A673 (cell line): ENCODE measurements at regions not wholly inside any gene's neighbourhood (a gene's known extent, or its start where the extent isn't known, plus 50 kb on each side); places are given as distances from the start of the nearest gene placed in this dataset.

Source experiments
- BruUV-seq: library from RNA; stranded (reverse); fragments of 400-500 nt; replicated peaks from 2 replicates; lab custom pipeline; 2021; lab: Mats Ljungman, UMichigan
- CTCF ChIA-PET: fragments of 300-600 bp; sonication (Branson Sonifier 250); formaldehyde crosslinking; loops from one replicate; lab custom pipeline; 2022; ENCODE audit warnings: antibody characterized with exemption; lab: Charles Lee
- POLR2A ChIA-PET: fragments of 300-600 bp; sonication (Branson Sonifier 250); formaldehyde crosslinking; loops from one replicate; lab custom pipeline; 2022; ENCODE audit warnings: antibody characterized with exemption; ENCODE audit not compliant: low non-redundant PET; lab: Charles Lee
- DNase-seq: peaks from one replicate; pipeline ENCODE4 v3.0.0-alpha.2; 2015; ENCODE audit warnings: low spot score
- H3K27ac ChIP-seq: fragments of 200-600 bp; sonication (generic); 2 replicates; pipeline ENCODE4 v1.5.1; 2016; ENCODE audit warnings: mixed run types, low read depth, mild to moderate bottlenecking, mixed read lengths, antibody characterized with exemption, low read length; ENCODE audit not compliant: poor library complexity, severe bottlenecking
- H3K27me3 ChIP-seq: fragments of 200-600 bp; sonication (generic); replicated peaks from 2 replicates; pipeline ENCODE4 v1.6.1; 2017; ENCODE audit warnings: mixed run types, low read depth, mild to moderate bottlenecking, mixed read lengths, antibody characterized with exemption, low read length; ENCODE audit not compliant: insufficient read depth, poor library complexity
- H3K36me3 ChIP-seq: fragments of 200-600 bp; sonication (generic); 2 replicates; pipeline ENCODE4 v1.6.1; 2016; ENCODE audit warnings: mixed run types, mild to moderate bottlenecking, mixed read lengths, antibody characterized with exemption, low read length; ENCODE audit not compliant: insufficient read depth, poor library complexity, severe bottlenecking
- H3K4me1 ChIP-seq: fragments of 200-600 bp; sonication (generic); 2 replicates; pipeline ENCODE4 v1.6.1; 2017; ENCODE audit warnings: mixed run types, mild to moderate bottlenecking, mixed read lengths, antibody characterized with exemption, low read length; ENCODE audit not compliant: insufficient read depth, poor library complexity, severe bottlenecking
- H3K4me3 ChIP-seq: fragments of 200-600 bp; sonication (generic); 2 replicates; pipeline ENCODE4 v1.5.1; 2016; ENCODE audit warnings: low read depth, mixed run types, mild to moderate bottlenecking, mixed read lengths, low read length; ENCODE audit not compliant: poor library complexity, severe bottlenecking
- H3K9me3 ChIP-seq: fragments of 200-600 bp; sonication (generic); 2 replicates; pipeline ENCODE4 v1.6.1; 2016; ENCODE audit warnings: mixed run types, low read depth, mild to moderate bottlenecking, mixed read lengths, antibody characterized with exemption, low read length; ENCODE audit not compliant: poor library complexity, severe bottlenecking
- EZH2 ChIP-seq: fragments of 200-600 bp; sonication (generic); IDR thresholded peaks from 2 replicates; pipeline ENCODE4 v1.6.1; 2017; ENCODE audit warnings: borderline replicate concordance, low read depth, mild to moderate bottlenecking, mixed read lengths, antibody characterized with exemption, low read length; ENCODE audit not compliant: poor library complexity, severe bottlenecking
- intact Hi-C: fragments of 100-400 bp; cut with micrococcal nuclease; formaldehyde crosslinking; loops from one replicate; pipeline ENCODE4 v1.10.0; 2022; ENCODE audit not compliant: unreplicated experiment
- TF ChIP-seq, protein P1 (sequence below): fragments of 300-800, 200-600 bp; sonication (generic); conservative IDR thresholded peaks from 2 replicates; pipeline ENCODE4 v1.5.1; 2017; ENCODE audit warnings: low read depth, mild to moderate bottlenecking, antibody characterized with exemption, low read length, moderate library complexity, mixed read lengths

- Histone ChIP-seq H3K4me1 (peaks cover 14% of the 10 kb centered on the region), H3K9me3 (no peaks in the 10 kb centered on the region), H3K4me3 (no peak overlapping the region), H3K27me3 (no peaks in the 10 kb centered on the region), H3K36me3 (no peaks in the 10 kb centered on the region), H3K27ac (no peak overlapping the region)
- ChIA-PET POLR2A (no interaction called here), CTCF (no interaction called here)
- DNase-seq = no peak
- intact Hi-C loops = no loop called here
- TF ChIP-seq, protein P1, sequence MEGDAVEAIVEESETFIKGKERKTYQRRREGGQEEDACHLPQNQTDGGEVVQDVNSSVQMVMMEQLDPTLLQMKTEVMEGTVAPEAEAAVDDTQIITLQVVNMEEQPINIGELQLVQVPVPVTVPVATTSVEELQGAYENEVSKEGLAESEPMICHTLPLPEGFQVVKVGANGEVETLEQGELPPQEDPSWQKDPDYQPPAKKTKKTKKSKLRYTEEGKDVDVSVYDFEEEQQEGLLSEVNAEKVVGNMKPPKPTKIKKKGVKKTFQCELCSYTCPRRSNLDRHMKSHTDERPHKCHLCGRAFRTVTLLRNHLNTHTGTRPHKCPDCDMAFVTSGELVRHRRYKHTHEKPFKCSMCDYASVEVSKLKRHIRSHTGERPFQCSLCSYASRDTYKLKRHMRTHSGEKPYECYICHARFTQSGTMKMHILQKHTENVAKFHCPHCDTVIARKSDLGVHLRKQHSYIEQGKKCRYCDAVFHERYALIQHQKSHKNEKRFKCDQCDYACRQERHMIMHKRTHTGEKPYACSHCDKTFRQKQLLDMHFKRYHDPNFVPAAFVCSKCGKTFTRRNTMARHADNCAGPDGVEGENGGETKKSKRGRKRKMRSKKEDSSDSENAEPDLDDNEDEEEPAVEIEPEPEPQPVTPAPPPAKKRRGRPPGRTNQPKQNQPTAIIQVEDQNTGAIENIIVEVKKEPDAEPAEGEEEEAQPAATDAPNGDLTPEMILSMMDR = no peak
- no peak for TF ChIP-seq EZH2
- no TSS peak for BruUV-seq
Observed at GRCh38 chr12:116354534-116354933, 77.0 kb upstream of the MED13L start.

DNA sequence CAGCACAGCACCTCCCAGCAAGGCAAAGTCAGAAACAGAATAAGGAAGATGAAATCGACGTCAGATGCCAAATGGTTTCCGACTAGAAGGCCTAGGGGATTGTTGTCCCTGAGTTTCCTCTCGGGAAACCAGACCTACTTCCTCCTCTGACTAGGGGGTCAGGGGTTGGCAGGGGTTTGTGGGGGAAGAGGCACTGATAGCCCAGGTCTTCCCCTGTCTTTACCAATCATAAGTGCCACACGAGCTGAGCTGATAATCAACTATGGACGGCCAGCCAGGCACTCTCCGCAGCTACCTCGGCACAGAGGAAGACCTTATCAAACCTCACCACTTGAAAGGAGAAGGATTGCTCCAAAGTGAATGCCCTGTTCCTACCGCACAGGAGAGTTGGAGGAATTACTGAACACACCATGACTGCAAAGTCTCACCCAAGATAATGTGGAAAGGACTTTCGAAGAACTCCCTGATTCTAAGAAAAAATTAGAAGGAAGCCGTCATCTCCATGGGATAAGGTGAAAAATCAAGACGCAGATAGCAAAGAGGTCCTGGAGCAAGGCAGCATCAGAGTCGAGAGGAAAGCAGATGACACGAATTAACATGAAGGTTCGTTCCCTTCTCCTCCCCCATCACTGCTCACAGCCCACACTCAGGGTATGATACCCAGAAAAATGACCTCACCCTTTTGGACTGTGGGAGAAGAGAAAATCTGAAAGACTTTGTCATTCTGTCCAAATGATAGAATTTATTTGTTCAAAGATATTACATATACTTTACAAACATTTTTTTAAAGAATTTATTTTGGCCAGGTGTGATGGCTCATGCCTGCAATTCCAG lies 77.7 kb upstream of the MED13L start:
- BruUV-seq = no TSS peak
- CTCF ChIA-PET = no interaction called here
- Histone ChIP-seq H3K36me3 (no peaks in the 10 kb centered on the region), H3K27me3 (no peaks in the 10 kb centered on the region), H3K9me3 (no peaks in the 10 kb centered on the region), H3K4me3 (no peak overlapping the region), H3K27ac (no peak overlapping the region), H3K4me1 (peaks cover 17% of the 10 kb centered on the region)
- intact Hi-C loops = no loop called here
- no peak for TF ChIP-seq EZH2
- POLR2A ChIA-PET = no interaction called here
- no peak for DNase-seq

- no peak for DNase-seq
- BruUV-seq = no TSS peak
- TF ChIP-seq, protein P1 = no peak
- no peak for TF ChIP-seq EZH2
- POLR2A ChIA-PET = interaction anchor here (0.6 kb wide), 1 partner anchor 111 kb away, joined by 14 read pairs; no protein-coding TSS in a partner anchor
- Histone ChIP-seq H3K4me3 (peak overlapping the region; percentile 7), H3K4me1 (peaks cover 17% of the 10 kb centered on the region), H3K27ac (peak overlapping the region; percentile 75), H3K27me3 (no peaks in the 10 kb centered on the region), H3K36me3 (no peaks in the 10 kb centered on the region), H3K9me3 (no peaks in the 10 kb centered on the region)
- intact Hi-C loops = no loop called here
- CTCF ChIA-PET = no interaction called here
Observed at GRCh38 chr12:116358536-116358892, 81.0 kb upstream of the MED13L start.
